ENCODE measurements at regions not wholly inside any gene's neighbourhood (a gene's known extent, or its start where the extent isn't known, plus 50 kb on each side); places are given as distances from the start of the nearest gene placed in this dataset.
"Not testable (repeated sequence)": the region's sequence is repeated elsewhere in the genome, so short reads cannot be mapped to it uniquely, and the experiment has no call there.

GRCh38 chr21:38999161-38999560 lies 184.1 kb downstream of the PSMG1 start (continued):
- no peak for TF ChIP-seq ZNF462 (CRISPR knock-in tag; IDR thresholded peaks at IDR 0.05)
- TF ChIP-seq, protein P1, sequence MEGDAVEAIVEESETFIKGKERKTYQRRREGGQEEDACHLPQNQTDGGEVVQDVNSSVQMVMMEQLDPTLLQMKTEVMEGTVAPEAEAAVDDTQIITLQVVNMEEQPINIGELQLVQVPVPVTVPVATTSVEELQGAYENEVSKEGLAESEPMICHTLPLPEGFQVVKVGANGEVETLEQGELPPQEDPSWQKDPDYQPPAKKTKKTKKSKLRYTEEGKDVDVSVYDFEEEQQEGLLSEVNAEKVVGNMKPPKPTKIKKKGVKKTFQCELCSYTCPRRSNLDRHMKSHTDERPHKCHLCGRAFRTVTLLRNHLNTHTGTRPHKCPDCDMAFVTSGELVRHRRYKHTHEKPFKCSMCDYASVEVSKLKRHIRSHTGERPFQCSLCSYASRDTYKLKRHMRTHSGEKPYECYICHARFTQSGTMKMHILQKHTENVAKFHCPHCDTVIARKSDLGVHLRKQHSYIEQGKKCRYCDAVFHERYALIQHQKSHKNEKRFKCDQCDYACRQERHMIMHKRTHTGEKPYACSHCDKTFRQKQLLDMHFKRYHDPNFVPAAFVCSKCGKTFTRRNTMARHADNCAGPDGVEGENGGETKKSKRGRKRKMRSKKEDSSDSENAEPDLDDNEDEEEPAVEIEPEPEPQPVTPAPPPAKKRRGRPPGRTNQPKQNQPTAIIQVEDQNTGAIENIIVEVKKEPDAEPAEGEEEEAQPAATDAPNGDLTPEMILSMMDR (conservative IDR thresholded peaks at IDR 0.05; ENCODE audit: low read depth in 2 of 2) = no peak
- no peak for TF ChIP-seq NANOG (IDR thresholded peaks at IDR 0.05; ENCODE audit: borderline replicate concordance)
- no peak for TF ChIP-seq ZNF114 (CRISPR knock-in tag; IDR thresholded peaks at IDR 0.05)
- TF ChIP-seq CREB1 (CRISPR knock-in tag; IDR thresholded peaks at IDR 0.05; ENCODE audit: low read depth) = no peak

- not testable (repeated sequence) for H3K27ac Mint-ChIP-seq; H3K36me3 Mint-ChIP-seq (ENCODE audit: low read depth); H3K79me2 ChIP-seq (replicated peaks; ENCODE audit: insufficient read depth); H3K36me3 ChIP-seq (ENCODE audit: insufficient read depth); H4K20me1 ChIP-seq (replicated peaks; ENCODE audit: insufficient read depth); H3F3A ChIP-seq (replicated peaks; ENCODE audit: low read depth); H3K9me3 Mint-ChIP-seq; H3K4me2 ChIP-seq; H3K4me3 Mint-ChIP-seq; H3K9me2 ChIP-seq (ENCODE audit: insufficient read depth); H3K27me3 Mint-ChIP-seq (ENCODE audit: insufficient read depth, low read depth, poor library complexity); H3K27me3 ChIP-seq (ENCODE audit: insufficient read depth); H3K4me1 ChIP-seq (ENCODE audit: insufficient read depth); H3K27ac ChIP-seq (ENCODE audit: low read depth); H3K4me3 ChIP-seq; DNase-seq (ENCODE audit: low spot score); H3K4me1 Mint-ChIP-seq; H2AFZ ChIP-seq; ATAC-seq
Observed at GRCh38 chr21:38998281-38998680, 185.0 kb downstream of the PSMG1 start.

DNA sequence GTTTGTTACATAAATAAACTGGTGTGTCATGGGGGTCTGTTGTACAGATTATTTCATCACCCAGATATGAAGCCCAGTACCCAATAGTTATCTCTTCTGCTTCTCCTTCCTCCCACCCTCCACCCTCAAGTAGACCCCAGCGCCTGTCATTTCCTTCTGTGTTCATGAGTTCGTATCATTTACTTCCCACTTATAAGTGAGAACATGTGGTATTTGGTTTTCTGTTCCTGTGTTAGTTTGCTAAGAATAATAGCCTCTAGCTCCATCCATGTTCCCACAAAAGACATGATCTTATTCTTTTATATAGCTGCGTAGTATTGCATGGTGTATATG lies 185.4 kb downstream of the PSMG1 start:
- not testable (repeated sequence) for H3K4me1 Mint-ChIP-seq; H3K36me3 Mint-ChIP-seq (ENCODE audit: low read depth); H3K27me3 Mint-ChIP-seq (ENCODE audit: insufficient read depth, low read depth, poor library complexity); H3K4me1 ChIP-seq (ENCODE audit: insufficient read depth); H3K27ac Mint-ChIP-seq; H3K4me2 ChIP-seq; H3K9me3 Mint-ChIP-seq; H3K4me3 Mint-ChIP-seq; DNase-seq (ENCODE audit: low spot score); ATAC-seq; H3K36me3 ChIP-seq (ENCODE audit: insufficient read depth); H3K27me3 ChIP-seq (ENCODE audit: insufficient read depth); H4K20me1 ChIP-seq (replicated peaks; ENCODE audit: insufficient read depth); H3K27ac ChIP-seq (ENCODE audit: low read depth); H3K79me2 ChIP-seq (replicated peaks; ENCODE audit: insufficient read depth); H3K9me2 ChIP-seq (ENCODE audit: insufficient read depth); H3K4me3 ChIP-seq; H2AFZ ChIP-seq; H3F3A ChIP-seq (replicated peaks; ENCODE audit: low read depth)
